ENCODE measurements at regions not wholly inside any gene's neighbourhood (a gene's known extent, or its start where the extent isn't known, plus 50 kb on each side); places are given as distances from the start of the nearest gene placed in this dataset.
A peak's percentile ranks its signal among the peaks of the same experiment; 100 is the strongest.

- Histone ChIP-seq H3K4me1 (ENCODE audit: low read depth) (no peaks in the 10 kb centered on the region), H3K36me3 (ENCODE audit: low read depth) (no peaks in the 10 kb centered on the region), H3K4me3 (no peak overlapping the region), H3K9me3 (no peaks in the 10 kb centered on the region)
- TF ChIP-seq CTCF (IDR thresholded peaks at IDR 0.05) = no peak
- intact Hi-C loops (cut with DNase I, micrococcal nuclease) = no loop called here
- ATAC-seq (no peak), DNase-seq (no peak)
These were observed 184.9 kb downstream of the SMC2 start for GRCh38 chr9:104278929-104279496.

GRCh38 chr9:104279535-104280177 lies 185.5 kb downstream of the SMC2 start:
- ATAC-seq (no peak), DNase-seq (no peak)
- no peaks in the 10 kb centered on the region for H3K36me3 ChIP-seq (ENCODE audit: low read depth)
- H3K4me1 ChIP-seq (ENCODE audit: low read depth) = no peaks in the 10 kb centered on the region
- H3K9me3 ChIP-seq = no peaks in the 10 kb centered on the region
- no peak for TF ChIP-seq CTCF (IDR thresholded peaks at IDR 0.05)
- intact Hi-C loops (cut with DNase I, micrococcal nuclease) = no loop called here
- H3K4me3 ChIP-seq = no peak overlapping the region

- no peak for ATAC-seq
- no peak overlapping the region for H3K4me3 ChIP-seq
- no peaks in the 10 kb centered on the region for H3K9me3 ChIP-seq
- TF ChIP-seq CTCF (IDR thresholded peaks at IDR 0.05) = no peak
- H3K36me3 ChIP-seq (ENCODE audit: low read depth) = no peaks in the 10 kb centered on the region
- no peak for DNase-seq
- intact Hi-C loops (cut with DNase I, micrococcal nuclease) = no loop called here
- H3K4me1 ChIP-seq (ENCODE audit: low read depth) = no peaks in the 10 kb centered on the region
These were observed 186.1 kb downstream of the SMC2 start for GRCh38 chr9:104280178-104280560.

- H3K36me3 ChIP-seq (ENCODE audit: low read depth) = no peaks in the 10 kb centered on the region
- ATAC-seq = no peak
- TF ChIP-seq CTCF (IDR thresholded peaks at IDR 0.05) = no peak
These were observed 186.6 kb downstream of the SMC2 start for GRCh38 chr9:104280711-104281110.

GRCh38 chr9:104286187-104286586 lies 192.1 kb downstream of the SMC2 start:
- ATAC-seq = peak; percentile 90
- intact Hi-C loops (cut with DNase I, micrococcal nuclease) = no loop called here
- DNase-seq = peak in 1 of 3 donors; percentile 20
- H3K9me3 ChIP-seq = no peaks in the 10 kb centered on the region
- no peak for TF ChIP-seq CTCF (IDR thresholded peaks at IDR 0.05)
- no peak overlapping the region for H3K4me3 ChIP-seq
- peaks cover 16% of the 10 kb centered on the region for H3K4me1 ChIP-seq (ENCODE audit: low read depth)
- H3K36me3 ChIP-seq (ENCODE audit: low read depth) = no peaks in the 10 kb centered on the region

More at GRCh38 chr9:104280711-104281110, 186.6 kb downstream of the SMC2 start:
- intact Hi-C loops (cut with DNase I, micrococcal nuclease) = no loop called here
- no peaks in the 10 kb centered on the region for H3K4me1 ChIP-seq (ENCODE audit: low read depth)
- no peaks in the 10 kb centered on the region for H3K9me3 ChIP-seq
- H3K4me3 ChIP-seq = no peak overlapping the region
- no peak for DNase-seq

All from mucosa of descending colon (tissue), 3 donors.